ENCODE measurements at regions not wholly inside any gene's neighbourhood (a gene's known extent, or its start where the extent isn't known, plus 50 kb on each side); places are given as distances from the start of the nearest gene placed in this dataset.

GRCh38 chr16:13402601-13403000 is 501.2 kb downstream of the SHISA9 start:
- Histone ChIP-seq H3K9ac (ENCODE audit: extremely low read depth, insufficient read length, low read length) (no peak overlapping the region), H2BK12ac (ENCODE audit: insufficient read length, low read depth, low read length) (no peak overlapping the region), H2BK5ac (ENCODE audit: insufficient read length, low read length) (no peak overlapping the region), H2AFZ (ENCODE audit: low read length) (no peak overlapping the region), H2BK20ac (ENCODE audit: low read depth, low read length, poor library complexity, severe bottlenecking) (no peak overlapping the region), H3K4me2 (ENCODE audit: insufficient read depth, insufficient read length, low read length) (no peak overlapping the region), H3K27ac (ENCODE audit: insufficient read length, low read depth, low read length) (no peak overlapping the region), H3K27me3 (ENCODE audit: insufficient read depth, low read length) (no peaks in the 10 kb centered on the region), H3K23ac (ENCODE audit: insufficient read length, low read depth, low read length) (no peak overlapping the region), H4K91ac (ENCODE audit: insufficient read length, low read depth, low read length) (no peak overlapping the region), H3T11ph (ENCODE audit: low read length) (no peak overlapping the region), H3K18ac (ENCODE audit: insufficient read length, low read depth, low read length) (no peak overlapping the region), H4K5ac (ENCODE audit: insufficient read length, low read depth, low read length) (no peak overlapping the region), H3K79me2 (ENCODE audit: insufficient read depth, low read length) (no peaks in the 10 kb centered on the region), H3K4me1 (ENCODE audit: insufficient read depth, low read length) (no peaks in the 10 kb centered on the region), H2BK120ac (ENCODE audit: low read depth, low read length, poor library complexity, severe bottlenecking) (no peak overlapping the region), H2AK5ac (ENCODE audit: insufficient read length, low read length) (no peak overlapping the region), H3K14ac (ENCODE audit: insufficient read depth, low read length) (no peak overlapping the region), H3K79me1 (ENCODE audit: insufficient read depth, low read depth, low read length, poor library complexity, severe bottlenecking) (no peaks in the 10 kb centered on the region), H3K56ac (ENCODE audit: insufficient read length, low read depth, low read length) (no peak overlapping the region), H4K8ac (replicated peaks; ENCODE audit: insufficient read length, low read depth, low read length) (no peak overlapping the region), H3K4ac (ENCODE audit: low read depth, low read length) (no peak overlapping the region), H4K20me1 (ENCODE audit: control insufficient read depth, insufficient read depth, insufficient read length) (no peaks in the 10 kb centered on the region), H3K23me2 (ENCODE audit: insufficient read length, low read depth, low read length, poor library complexity, severe bottlenecking) (no peaks in the 10 kb centered on the region), H3K9me3 (ENCODE audit: control insufficient read depth, low read depth, low read length) (no peaks in the 10 kb centered on the region), H2BK15ac (ENCODE audit: low read depth, low read length) (no peak overlapping the region)
- no peak for DNase-seq
- Mint-ChIP-seq H3K27me3 (ENCODE audit: low read depth) (no peaks in the 10 kb centered on the region), H3K4me1 (peaks cover 3 to 6% of the 10 kb centered on the region in 2 experiments; a peak in 3 of 4 replicates), H3K36me3 (ENCODE audit: insufficient read depth in 1 of 3, low read depth in 3 of 3) (peaks cover 0 to 5% (median 0%) of the 10 kb centered on the region in 3 experiments; a peak in 3 of 7 replicates), H3K4me3 (no peak overlapping the region), H3K9me3 (peaks cover 0 to 2% of the 10 kb centered on the region in 2 experiments; a peak in 1 of 5 replicates), H3K27ac (no peak overlapping the region)
- TF ChIP-seq CTCF (conservative IDR thresholded peaks at IDR 0.05) = no peak
- WGBS (ENCODE audit: extremely low coverage, insufficient read length, low lambda C conversion rate) = no CpG with 5 or more reads among the region's 12 CpGs
